Vagina (tissue), 2 donors: ENCODE measurements at regions not wholly inside any gene's neighbourhood (a gene's known extent, or its start where the extent isn't known, plus 50 kb on each side); places are given as distances from the start of the nearest gene placed in this dataset.

Experiments
- DNase-seq, 2 donors: peaks; one replicate each; pipeline ENCODE4 v3.0.0-alpha.2; 2017; ENCODE audit errors: extremely low spot score in 2 of 2
- H3K27ac ChIP-seq: fragments of 200-600 bp; sonication (generic); one replicate; pipeline ENCODE4 v1.5.1; 2019
- H3K27me3 ChIP-seq: fragments of 200-600 bp; sonication (generic); one replicate; pipeline ENCODE4 v1.5.1; 2019
- H3K36me3 ChIP-seq, 2 donors: fragments of 200-600 bp; sonication (generic); one replicate each; pipeline ENCODE4 v1.5.1; 2017 to 2019
- H3K4me1 ChIP-seq: fragments of 200-600 bp; sonication (generic); one replicate; pipeline ENCODE4 v1.5.1; 2019
- H3K4me3 ChIP-seq, 2 donors: fragments of 200-600 bp; sonication (generic); 1 replicate in 1 of 2; 2 replicates in 1 of 2; pipeline ENCODE4 v1.5.1; 2016 to 2019
- H3K9me3 ChIP-seq: fragments of 200-600 bp; sonication (generic); one replicate; pipeline ENCODE4 v1.5.1; 2019
- POLR2A ChIP-seq, 2 donors: fragments of 450-650 bp; IDR thresholded peaks; one replicate each; pipeline ENCODE4 v1.6.1; 2017; ENCODE audit warnings: antibody characterized with exemption in 2 of 2, mild to moderate bottlenecking in 2 of 2, moderate library complexity in 2 of 2
- POLR2AphosphoS5 ChIP-seq, 2 donors: sonication (generic); formaldehyde crosslinking; IDR thresholded peaks; one replicate each; pipeline ENCODE4 v1.9.0; 2017; ENCODE audit warnings: antibody characterized with exemption in 2 of 2, mild to moderate bottlenecking in 2 of 2, low read depth in 1 of 2; ENCODE audit not compliant: insufficient read depth in 1 of 2
- intact Hi-C: fragments of 100-400 bp; cut with DNase I; formaldehyde crosslinking; loops from one replicate; pipeline ENCODE4 v1.15.1; 2023
- TF ChIP-seq, protein P1 (sequence below), 3 experiments: fragments of 450-650 bp in 2 of 3; fragments of 200-600 bp in 1 of 3; sonication (generic) in 1 of 3; IDR thresholded peaks; one replicate each; pipeline ENCODE4 v1.5.1; 2017 to 2019; ENCODE audit warnings: antibody characterized with exemption in 3 of 3, mild to moderate bottlenecking in 2 of 3, moderate library complexity in 2 of 3

GRCh38 chr5:62690421-62690820, 111.8 kb downstream of the LRRC70 start:
- DNase-seq = no peak
- H3K27me3 ChIP-seq = no peaks in the 10 kb centered on the region
- TF ChIP-seq POLR2A (IDR thresholded peaks at IDR 0.05) = no peak
- TF ChIP-seq POLR2AphosphoS5 (IDR thresholded peaks at IDR 0.05; ENCODE audit: insufficient read depth in 1 of 2, low read depth in 1 of 2) = no peak
- TF ChIP-seq, protein P1, sequence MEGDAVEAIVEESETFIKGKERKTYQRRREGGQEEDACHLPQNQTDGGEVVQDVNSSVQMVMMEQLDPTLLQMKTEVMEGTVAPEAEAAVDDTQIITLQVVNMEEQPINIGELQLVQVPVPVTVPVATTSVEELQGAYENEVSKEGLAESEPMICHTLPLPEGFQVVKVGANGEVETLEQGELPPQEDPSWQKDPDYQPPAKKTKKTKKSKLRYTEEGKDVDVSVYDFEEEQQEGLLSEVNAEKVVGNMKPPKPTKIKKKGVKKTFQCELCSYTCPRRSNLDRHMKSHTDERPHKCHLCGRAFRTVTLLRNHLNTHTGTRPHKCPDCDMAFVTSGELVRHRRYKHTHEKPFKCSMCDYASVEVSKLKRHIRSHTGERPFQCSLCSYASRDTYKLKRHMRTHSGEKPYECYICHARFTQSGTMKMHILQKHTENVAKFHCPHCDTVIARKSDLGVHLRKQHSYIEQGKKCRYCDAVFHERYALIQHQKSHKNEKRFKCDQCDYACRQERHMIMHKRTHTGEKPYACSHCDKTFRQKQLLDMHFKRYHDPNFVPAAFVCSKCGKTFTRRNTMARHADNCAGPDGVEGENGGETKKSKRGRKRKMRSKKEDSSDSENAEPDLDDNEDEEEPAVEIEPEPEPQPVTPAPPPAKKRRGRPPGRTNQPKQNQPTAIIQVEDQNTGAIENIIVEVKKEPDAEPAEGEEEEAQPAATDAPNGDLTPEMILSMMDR (IDR thresholded peaks at IDR 0.05) = no peak
- peaks cover 15% of the 10 kb centered on the region for H3K4me1 ChIP-seq
- no peaks in the 10 kb centered on the region for H3K9me3 ChIP-seq
- H3K36me3 ChIP-seq = no peaks in the 10 kb centered on the region
- H3K4me3 ChIP-seq = no peak overlapping the region
- intact Hi-C loops = no loop called here
- H3K27ac ChIP-seq = peak overlapping the region; percentile 55

GRCh38 chr5:62689599-62690368, 111.2 kb downstream of the LRRC70 start:
- Histone ChIP-seq H3K9me3 (no peaks in the 10 kb centered on the region), H3K27ac (peak overlapping the region; percentile 55), H3K4me1 (peaks cover 15% of the 10 kb centered on the region), H3K27me3 (no peaks in the 10 kb centered on the region), H3K4me3 (peak overlapping the region in 1 of 2 donors; percentile 12), H3K36me3 (no peaks in the 10 kb centered on the region)
- DNase-seq = no peak
- TF ChIP-seq POLR2A (IDR thresholded peaks at IDR 0.05) (no peak), POLR2AphosphoS5 (IDR thresholded peaks at IDR 0.05; ENCODE audit: insufficient read depth in 1 of 2, low read depth in 1 of 2) (peak in 1 of 2 donors; percentile 40)
- TF ChIP-seq, protein P1 (IDR thresholded peaks at IDR 0.05) = no peak
- intact Hi-C loops = no loop called here

GRCh38 chr5:62686692-62687091, 108.1 kb downstream of the LRRC70 start:
- peaks cover 15% of the 10 kb centered on the region for H3K4me1 ChIP-seq
- H3K9me3 ChIP-seq = no peaks in the 10 kb centered on the region
- TF ChIP-seq, protein P1 (IDR thresholded peaks at IDR 0.05) = no peak
- no peak for TF ChIP-seq POLR2AphosphoS5 (IDR thresholded peaks at IDR 0.05; ENCODE audit: insufficient read depth in 1 of 2, low read depth in 1 of 2)
- TF ChIP-seq POLR2A (IDR thresholded peaks at IDR 0.05) = no peak
- H3K27ac ChIP-seq = no peak overlapping the region
- intact Hi-C loops = no loop called here
- DNase-seq = no peak
- H3K36me3 ChIP-seq = no peaks in the 10 kb centered on the region
- H3K4me3 ChIP-seq = no peak overlapping the region
- no peaks in the 10 kb centered on the region for H3K27me3 ChIP-seq

DNA sequence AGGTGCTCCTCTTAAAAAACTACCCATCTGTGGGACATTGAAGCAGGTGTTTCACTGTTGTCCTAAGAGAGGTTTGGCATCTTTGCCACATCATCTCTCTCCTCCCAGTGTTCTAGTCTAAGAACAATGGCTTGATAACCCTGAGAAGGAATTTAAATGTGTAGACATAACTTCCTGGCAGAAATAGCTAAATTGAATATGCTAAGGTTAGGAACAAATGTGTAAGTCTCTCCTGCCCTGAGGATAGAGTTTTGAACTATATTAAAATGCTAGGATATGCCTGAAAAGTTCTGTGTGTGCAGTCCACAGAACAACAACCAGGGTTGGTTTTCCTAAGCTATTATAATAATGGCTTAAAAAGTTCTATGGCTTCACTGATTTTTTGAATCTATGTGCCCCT, 106.6 kb downstream of the LRRC70 start:
- Histone ChIP-seq H3K27me3 (no peaks in the 10 kb centered on the region), H3K4me3 (no peak overlapping the region), H3K4me1 (peaks cover 9% of the 10 kb centered on the region), H3K27ac (no peak overlapping the region), H3K36me3 (no peaks in the 10 kb centered on the region), H3K9me3 (no peaks in the 10 kb centered on the region)
- intact Hi-C loops = no loop called here
- DNase-seq = no peak
- TF ChIP-seq, protein P1 (IDR thresholded peaks at IDR 0.05) = no peak
- TF ChIP-seq POLR2AphosphoS5 (IDR thresholded peaks at IDR 0.05; ENCODE audit: insufficient read depth in 1 of 2, low read depth in 1 of 2) (no peak), POLR2A (IDR thresholded peaks at IDR 0.05) (no peak)

- Histone ChIP-seq H3K27ac (no peak overlapping the region), H3K4me3 (no peak overlapping the region)
- intact Hi-C loops = no loop called here
Observed at GRCh38 chr5:62684310-62684709, 105.7 kb downstream of the LRRC70 start.

More at GRCh38 chr5:62684310-62684709, 105.7 kb downstream of the LRRC70 start:
- no peak for TF ChIP-seq POLR2A (IDR thresholded peaks at IDR 0.05)
- TF ChIP-seq, protein P1 (IDR thresholded peaks at IDR 0.05) = no peak
- no peak for TF ChIP-seq POLR2AphosphoS5 (IDR thresholded peaks at IDR 0.05; ENCODE audit: insufficient read depth in 1 of 2, low read depth in 1 of 2)
- DNase-seq = no peak
- peaks cover 1% of the 10 kb centered on the region for H3K4me1 ChIP-seq
- H3K36me3 ChIP-seq = no peaks in the 10 kb centered on the region
- no peaks in the 10 kb centered on the region for H3K9me3 ChIP-seq
- H3K27me3 ChIP-seq = no peaks in the 10 kb centered on the region
